Liver (tissue), 2 donors: ENCODE measurements at regions not wholly inside any gene's neighbourhood (a gene's known extent, or its start where the extent isn't known, plus 50 kb on each side); places are given as distances from the start of the nearest gene placed in this dataset.
"Not testable (repeated sequence)": the region's sequence is repeated elsewhere in the genome, so short reads cannot be mapped to it uniquely, and the experiment has no call there.

Experiments
- TF ChIP-seq, protein P1 (sequence below): fragments of 150-350 bp; IDR thresholded peaks from 2 replicates; pipeline ENCODE4 v1.5.1; 2017; ENCODE audit warnings: improper control_type of control experiment, low read depth, low read length; ENCODE audit not compliant: missing input control
- TF ChIP-seq, protein P2 (sequence below): IDR thresholded peaks from 2 replicates; pipeline ENCODE4 v1.6.1; 2016; ENCODE audit warnings: antibody characterized with exemption, mild to moderate bottlenecking
- TF ChIP-seq, protein P3 (sequence below): IDR thresholded peaks from 2 replicates; pipeline ENCODE4 v1.6.1; 2016; ENCODE audit warnings: antibody characterized with exemption
- donor health status: healthy.

DNA sequence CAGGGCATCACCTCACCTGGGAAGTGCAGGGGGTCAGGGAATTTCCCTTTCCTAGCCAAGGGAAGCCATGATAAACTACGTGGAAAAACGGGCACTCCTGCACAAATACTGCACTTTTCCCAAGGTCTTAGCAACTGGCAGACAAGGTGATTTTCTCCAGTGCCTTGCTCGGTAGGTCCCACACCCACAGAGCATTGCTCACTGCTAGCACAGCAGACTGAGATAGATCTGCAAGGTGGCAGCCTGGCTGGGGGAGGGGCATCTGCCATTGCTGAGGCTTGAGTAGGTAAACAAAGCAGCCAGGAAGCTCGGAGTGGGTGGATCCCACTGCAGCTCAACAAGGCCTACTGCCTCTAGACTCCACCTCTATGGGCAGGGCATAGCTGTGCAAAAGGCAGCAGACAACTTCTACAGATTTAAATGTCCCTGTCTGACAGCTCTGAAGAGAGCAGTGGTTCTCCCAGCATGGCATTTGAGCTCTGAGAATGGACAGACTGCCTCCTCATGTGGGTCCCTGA, 111.5 kb upstream of the FIBIN start:
- TF ChIP-seq, protein P1, sequence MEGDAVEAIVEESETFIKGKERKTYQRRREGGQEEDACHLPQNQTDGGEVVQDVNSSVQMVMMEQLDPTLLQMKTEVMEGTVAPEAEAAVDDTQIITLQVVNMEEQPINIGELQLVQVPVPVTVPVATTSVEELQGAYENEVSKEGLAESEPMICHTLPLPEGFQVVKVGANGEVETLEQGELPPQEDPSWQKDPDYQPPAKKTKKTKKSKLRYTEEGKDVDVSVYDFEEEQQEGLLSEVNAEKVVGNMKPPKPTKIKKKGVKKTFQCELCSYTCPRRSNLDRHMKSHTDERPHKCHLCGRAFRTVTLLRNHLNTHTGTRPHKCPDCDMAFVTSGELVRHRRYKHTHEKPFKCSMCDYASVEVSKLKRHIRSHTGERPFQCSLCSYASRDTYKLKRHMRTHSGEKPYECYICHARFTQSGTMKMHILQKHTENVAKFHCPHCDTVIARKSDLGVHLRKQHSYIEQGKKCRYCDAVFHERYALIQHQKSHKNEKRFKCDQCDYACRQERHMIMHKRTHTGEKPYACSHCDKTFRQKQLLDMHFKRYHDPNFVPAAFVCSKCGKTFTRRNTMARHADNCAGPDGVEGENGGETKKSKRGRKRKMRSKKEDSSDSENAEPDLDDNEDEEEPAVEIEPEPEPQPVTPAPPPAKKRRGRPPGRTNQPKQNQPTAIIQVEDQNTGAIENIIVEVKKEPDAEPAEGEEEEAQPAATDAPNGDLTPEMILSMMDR: not testable (repeated sequence)
- TF ChIP-seq, protein P2, sequence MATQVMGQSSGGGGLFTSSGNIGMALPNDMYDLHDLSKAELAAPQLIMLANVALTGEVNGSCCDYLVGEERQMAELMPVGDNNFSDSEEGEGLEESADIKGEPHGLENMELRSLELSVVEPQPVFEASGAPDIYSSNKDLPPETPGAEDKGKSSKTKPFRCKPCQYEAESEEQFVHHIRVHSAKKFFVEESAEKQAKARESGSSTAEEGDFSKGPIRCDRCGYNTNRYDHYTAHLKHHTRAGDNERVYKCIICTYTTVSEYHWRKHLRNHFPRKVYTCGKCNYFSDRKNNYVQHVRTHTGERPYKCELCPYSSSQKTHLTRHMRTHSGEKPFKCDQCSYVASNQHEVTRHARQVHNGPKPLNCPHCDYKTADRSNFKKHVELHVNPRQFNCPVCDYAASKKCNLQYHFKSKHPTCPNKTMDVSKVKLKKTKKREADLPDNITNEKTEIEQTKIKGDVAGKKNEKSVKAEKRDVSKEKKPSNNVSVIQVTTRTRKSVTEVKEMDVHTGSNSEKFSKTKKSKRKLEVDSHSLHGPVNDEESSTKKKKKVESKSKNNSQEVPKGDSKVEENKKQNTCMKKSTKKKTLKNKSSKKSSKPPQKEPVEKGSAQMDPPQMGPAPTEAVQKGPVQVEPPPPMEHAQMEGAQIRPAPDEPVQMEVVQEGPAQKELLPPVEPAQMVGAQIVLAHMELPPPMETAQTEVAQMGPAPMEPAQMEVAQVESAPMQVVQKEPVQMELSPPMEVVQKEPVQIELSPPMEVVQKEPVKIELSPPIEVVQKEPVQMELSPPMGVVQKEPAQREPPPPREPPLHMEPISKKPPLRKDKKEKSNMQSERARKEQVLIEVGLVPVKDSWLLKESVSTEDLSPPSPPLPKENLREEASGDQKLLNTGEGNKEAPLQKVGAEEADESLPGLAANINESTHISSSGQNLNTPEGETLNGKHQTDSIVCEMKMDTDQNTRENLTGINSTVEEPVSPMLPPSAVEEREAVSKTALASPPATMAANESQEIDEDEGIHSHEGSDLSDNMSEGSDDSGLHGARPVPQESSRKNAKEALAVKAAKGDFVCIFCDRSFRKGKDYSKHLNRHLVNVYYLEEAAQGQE: not testable (repeated sequence)
- TF ChIP-seq, protein P3, sequence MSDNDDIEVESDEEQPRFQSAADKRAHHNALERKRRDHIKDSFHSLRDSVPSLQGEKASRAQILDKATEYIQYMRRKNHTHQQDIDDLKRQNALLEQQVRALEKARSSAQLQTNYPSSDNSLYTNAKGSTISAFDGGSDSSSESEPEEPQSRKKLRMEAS: not testable (repeated sequence)
